Neural cell (in vitro differentiated cells): ENCODE measurements at regions not wholly inside any gene's neighbourhood (a gene's known extent, or its start where the extent isn't known, plus 50 kb on each side); places are given as distances from the start of the nearest gene placed in this dataset.
A peak's percentile ranks its signal among the peaks of the same experiment; 100 is the strongest.

Experiments
- H2AFZ ChIP-seq: fragments of 200-600, 300-800 bp; sonication (generic), shearing (Covaris generic); 2 replicates; pipeline ENCODE4 v1.6.0; 2014; ENCODE audit warnings: low read depth, mild to moderate bottlenecking, antibody characterized with exemption, low read length, moderate library complexity
- H3F3A ChIP-seq: fragments of 200-600 bp; shearing (Covaris generic); 2 replicates; pipeline ENCODE4 v1.6.1; 2016; ENCODE audit warnings: mild to moderate bottlenecking, moderate library complexity, mixed read lengths, antibody characterized with exemption, low read length; ENCODE audit not compliant: insufficient read depth, poor library complexity, severe bottlenecking
- H3K27ac ChIP-seq: fragments of 200-600, 300-800 bp; sonication (generic), shearing (Covaris generic); 2 replicates; pipeline ENCODE4 v1.5.1; 2014; ENCODE audit warnings: mild to moderate bottlenecking, low read length, moderate library complexity
- H3K27me3 ChIP-seq: fragments of 300-800, 200-600 bp; sonication (generic), shearing (Covaris generic); 2 replicates; pipeline ENCODE4 v1.6.0; 2014; ENCODE audit warnings: mild to moderate bottlenecking, low read depth, low read length, moderate library complexity; ENCODE audit not compliant: insufficient read depth
- H3K36me3 ChIP-seq: fragments of 300-800, 200-600 bp; sonication (generic), shearing (Covaris generic); 2 replicates; pipeline ENCODE4 v1.5.1; 2014; ENCODE audit warnings: mild to moderate bottlenecking, antibody characterized with exemption, low read length, moderate library complexity; ENCODE audit not compliant: insufficient read depth
- H3K4me2 ChIP-seq: fragments of 300-800, 200-600 bp; sonication (generic), shearing (Covaris generic); 2 replicates; pipeline ENCODE4 v1.6.0; 2014; ENCODE audit warnings: mild to moderate bottlenecking, low read length
- H3K4me3 ChIP-seq: fragments of 300-800, 200-600 bp; sonication (generic), shearing (Covaris generic); 2 replicates; pipeline ENCODE4 v1.5.1; 2014; ENCODE audit warnings: mild to moderate bottlenecking, low read length, moderate library complexity
- H3K79me2 ChIP-seq: fragments of 200-600 bp; shearing (Covaris generic); replicated peaks from 2 replicates; pipeline ENCODE4 v1.6.0; 2014; ENCODE audit warnings: mild to moderate bottlenecking, low read length, moderate library complexity; ENCODE audit not compliant: insufficient read depth
- H3K9ac ChIP-seq: fragments of 300-800, 200-600 bp; sonication (generic), shearing (Covaris generic); 2 replicates; pipeline ENCODE4 v1.6.1; 2016; ENCODE audit warnings: mild to moderate bottlenecking, low read length, mixed read lengths
- H3K9me2 ChIP-seq: fragments of 200-600 bp; shearing (Covaris generic); 2 replicates; pipeline ENCODE4 v1.6.1; 2016; ENCODE audit warnings: mild to moderate bottlenecking, low read length, mixed read lengths; ENCODE audit not compliant: insufficient read depth
- H3K9me3 ChIP-seq: fragments of 200-600, 300-800 bp; sonication (generic), shearing (Covaris generic); 2 replicates; pipeline ENCODE4 v1.6.1; 2016; ENCODE audit warnings: mild to moderate bottlenecking, mixed run types, low read length, moderate library complexity, mixed read lengths
- H4K20me1 ChIP-seq: fragments of 200-600 bp; shearing (Covaris generic); 2 replicates; pipeline ENCODE4 v1.6.1; 2016; ENCODE audit warnings: mild to moderate bottlenecking, mixed run types; ENCODE audit not compliant: insufficient read depth
- EP300 ChIP-seq: fragments of 450-650 bp; conservative IDR thresholded peaks from 2 replicates; pipeline ENCODE4 v1.6.1; 2014; ENCODE audit warnings: antibody characterized with exemption, mild to moderate bottlenecking, moderate library complexity; ENCODE audit not compliant: poor library complexity, severe bottlenecking
- EZH2 ChIP-seq: fragments of 200-600, 300-800 bp; shearing (Covaris generic), sonication (generic); IDR thresholded peaks from 2 replicates; pipeline ENCODE4 v1.6.1; 2014; ENCODE audit warnings: antibody characterized with exemption, low read length, borderline replicate concordance, mild to moderate bottlenecking; ENCODE audit not compliant: insufficient read depth, poor library complexity, severe bottlenecking
- MXI1 ChIP-seq: fragments of 450-650 bp; conservative IDR thresholded peaks from 2 replicates; pipeline ENCODE4 v1.6.1; 2014; ENCODE audit warnings: antibody characterized with exemption, mild to moderate bottlenecking; ENCODE audit not compliant: poor library complexity, severe bottlenecking
- POLR2AphosphoS5 ChIP-seq: IDR thresholded peaks from 2 replicates; pipeline ENCODE4 v1.6.1; 2012
- RAD21 ChIP-seq: fragments of 450-650 bp; conservative IDR thresholded peaks from 2 replicates; pipeline ENCODE4 v1.6.1; 2014; ENCODE audit warnings: antibody characterized with exemption, mild to moderate bottlenecking, moderate library complexity
- REST ChIP-seq: IDR thresholded peaks from 2 replicates; pipeline ENCODE4 v1.6.1; 2012; ENCODE audit warnings: borderline replicate concordance
- SMC3 ChIP-seq: fragments of 450-650 bp; conservative IDR thresholded peaks from 2 replicates; pipeline ENCODE4 v1.6.1; 2014; ENCODE audit warnings: antibody characterized with exemption, mild to moderate bottlenecking, moderate library complexity; ENCODE audit not compliant: poor library complexity
- TAF1 ChIP-seq: IDR thresholded peaks from 2 replicates; pipeline ENCODE4 v1.6.1; 2012; ENCODE audit warnings: low read depth
- TF ChIP-seq, protein P1 (sequence below): fragments of 450-650 bp; IDR thresholded peaks from 2 replicates; pipeline ENCODE4 v1.5.1; 2014; ENCODE audit warnings: antibody characterized with exemption, mild to moderate bottlenecking, moderate library complexity; ENCODE audit not compliant: poor library complexity, severe bottlenecking

GRCh38 chr2:64865073-64865830 is 123.9 kb upstream of the SLC1A4 start:
- Histone ChIP-seq H3K79me2 (no peaks in the 10 kb centered on the region), H3K36me3 (no peaks in the 10 kb centered on the region), H3K9me3 (no peaks in the 10 kb centered on the region), H3K27ac (peak overlapping the region; percentile 75), H3K4me2 (peak overlapping the region; percentile 15), H3F3A (no peaks in the 10 kb centered on the region), H3K27me3 (no peaks in the 10 kb centered on the region), H3K9ac (peak overlapping the region; percentile 75), H4K20me1 (no peaks in the 10 kb centered on the region), H3K4me3 (peak overlapping the region; percentile 70), H2AFZ (peak overlapping the region; percentile 67), H3K9me2 (no peaks in the 10 kb centered on the region)
- no peak for TF ChIP-seq EZH2
- peak; percentile 35 for TF ChIP-seq EP300
- peak; percentile 88 for TF ChIP-seq RAD21
- TF ChIP-seq TAF1 = peak; percentile 59
- no peak for TF ChIP-seq REST
- TF ChIP-seq MXI1 = no peak
- TF ChIP-seq SMC3 = peak; percentile 94
- TF ChIP-seq POLR2AphosphoS5 = peak; percentile 27
- TF ChIP-seq, protein P1, sequence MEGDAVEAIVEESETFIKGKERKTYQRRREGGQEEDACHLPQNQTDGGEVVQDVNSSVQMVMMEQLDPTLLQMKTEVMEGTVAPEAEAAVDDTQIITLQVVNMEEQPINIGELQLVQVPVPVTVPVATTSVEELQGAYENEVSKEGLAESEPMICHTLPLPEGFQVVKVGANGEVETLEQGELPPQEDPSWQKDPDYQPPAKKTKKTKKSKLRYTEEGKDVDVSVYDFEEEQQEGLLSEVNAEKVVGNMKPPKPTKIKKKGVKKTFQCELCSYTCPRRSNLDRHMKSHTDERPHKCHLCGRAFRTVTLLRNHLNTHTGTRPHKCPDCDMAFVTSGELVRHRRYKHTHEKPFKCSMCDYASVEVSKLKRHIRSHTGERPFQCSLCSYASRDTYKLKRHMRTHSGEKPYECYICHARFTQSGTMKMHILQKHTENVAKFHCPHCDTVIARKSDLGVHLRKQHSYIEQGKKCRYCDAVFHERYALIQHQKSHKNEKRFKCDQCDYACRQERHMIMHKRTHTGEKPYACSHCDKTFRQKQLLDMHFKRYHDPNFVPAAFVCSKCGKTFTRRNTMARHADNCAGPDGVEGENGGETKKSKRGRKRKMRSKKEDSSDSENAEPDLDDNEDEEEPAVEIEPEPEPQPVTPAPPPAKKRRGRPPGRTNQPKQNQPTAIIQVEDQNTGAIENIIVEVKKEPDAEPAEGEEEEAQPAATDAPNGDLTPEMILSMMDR = peak; percentile 90

DNA sequence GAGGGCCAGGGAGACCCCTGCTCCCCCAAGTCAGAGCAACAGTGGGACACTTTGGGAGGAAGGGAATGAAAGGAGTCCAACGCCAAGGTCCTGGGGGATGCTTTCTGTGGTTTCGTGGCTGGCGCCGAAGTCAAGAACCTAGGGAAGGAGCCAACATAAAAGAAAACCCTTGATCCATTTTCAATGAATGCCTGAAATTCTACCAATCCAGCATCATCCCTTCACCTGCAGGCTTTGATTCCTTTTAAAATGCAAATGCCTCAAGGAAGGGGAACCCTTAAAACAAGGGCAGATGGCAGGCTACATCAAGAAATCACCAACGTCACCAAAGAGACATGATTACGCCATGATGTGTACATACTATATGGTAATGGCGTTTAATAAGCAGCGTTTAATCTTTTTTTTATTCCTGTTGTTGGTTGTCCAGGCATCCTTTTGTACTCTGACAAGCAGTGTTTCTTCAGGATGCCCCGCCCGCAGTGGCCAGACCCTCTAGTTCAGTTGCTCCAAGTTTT is 123.3 kb upstream of the SLC1A4 start:
- no peaks in the 10 kb centered on the region for H3F3A ChIP-seq
- H3K9me3 ChIP-seq = no peaks in the 10 kb centered on the region
- no peak overlapping the region for H2AFZ ChIP-seq
- H3K4me2 ChIP-seq = no peak overlapping the region
- no peak overlapping the region for H3K9ac ChIP-seq
- peak; percentile 43 for TF ChIP-seq SMC3
- no peak for TF ChIP-seq POLR2AphosphoS5
- no peaks in the 10 kb centered on the region for H3K27me3 ChIP-seq
- H3K9me2 ChIP-seq = no peaks in the 10 kb centered on the region
- H3K27ac ChIP-seq = no peak overlapping the region
- no peaks in the 10 kb centered on the region for H4K20me1 ChIP-seq
- H3K4me3 ChIP-seq = no peak overlapping the region
- H3K36me3 ChIP-seq = no peaks in the 10 kb centered on the region
- H3K79me2 ChIP-seq = no peaks in the 10 kb centered on the region
